ENCODE measurements at regions not wholly inside any gene's neighbourhood (a gene's known extent, or its start where the extent isn't known, plus 50 kb on each side); places are given as distances from the start of the nearest gene placed in this dataset.

GRCh38 chr3:124281453-124282316 is 289.8 kb upstream of the ROPN1 start:
- peak; percentile 24 to 60 for DNase-seq

DNA sequence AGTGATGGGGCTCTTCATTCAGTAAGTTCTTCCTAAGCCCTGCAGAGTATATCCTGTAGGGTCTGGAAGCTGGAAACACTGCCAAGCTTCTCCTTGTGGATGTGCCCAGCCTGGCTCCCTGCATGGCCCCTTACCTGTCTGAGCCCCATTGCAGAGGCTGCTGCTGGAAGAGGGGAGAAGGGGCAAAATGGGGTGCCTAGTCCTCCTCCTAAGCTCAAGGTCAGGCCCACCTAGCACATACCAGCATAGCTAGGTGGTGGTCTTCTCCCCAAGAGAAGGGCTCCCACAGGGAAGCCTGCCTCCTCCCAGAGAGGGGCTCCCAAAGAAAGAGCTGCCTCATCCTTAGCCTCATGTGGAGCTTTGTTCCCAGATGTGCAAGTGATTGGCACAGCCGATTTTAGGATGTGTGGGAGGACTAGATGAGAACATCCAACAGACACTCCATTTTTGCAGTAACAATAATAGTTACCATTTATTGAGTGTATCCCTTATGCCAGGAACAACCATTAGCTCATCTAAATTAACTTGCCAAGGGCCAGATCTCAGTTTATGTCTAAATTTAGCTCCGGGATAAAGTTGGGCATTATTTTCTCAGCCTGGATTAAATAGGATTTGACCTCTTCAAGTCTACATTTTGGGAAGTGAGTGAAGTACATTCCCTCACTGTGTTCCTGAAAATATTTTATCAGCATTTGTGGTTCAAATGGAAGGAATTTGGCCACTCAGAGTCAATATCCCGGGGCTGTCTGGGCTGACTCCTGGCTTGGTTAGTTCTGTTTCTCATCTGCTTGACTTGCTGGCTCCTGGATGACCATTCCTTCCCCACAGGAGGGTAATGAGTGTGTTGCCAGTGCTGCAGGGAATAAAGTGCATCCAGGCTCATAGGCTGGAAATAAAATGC is 291.1 kb upstream of the ROPN1 start:
- DNase-seq: no peak

DNA sequence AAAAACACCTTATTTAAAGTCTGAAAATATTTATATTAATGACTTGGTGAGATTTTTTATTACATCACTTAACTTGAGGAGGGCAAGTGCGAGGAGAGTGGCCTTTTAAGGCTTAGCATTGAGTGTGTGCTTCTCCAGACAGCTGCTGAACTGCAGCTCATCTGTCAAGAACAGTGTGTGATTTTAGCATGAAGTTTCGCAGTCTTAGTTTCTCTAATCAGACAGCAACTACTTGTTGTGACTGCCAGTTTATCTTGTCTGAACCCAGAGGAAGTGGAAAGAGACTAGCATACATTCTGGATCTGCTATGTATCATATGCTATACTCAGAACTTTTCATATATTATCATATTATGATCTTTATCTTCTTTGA is 291.7 kb upstream of the ROPN1 start:
- DNase-seq: no peak

DNA sequence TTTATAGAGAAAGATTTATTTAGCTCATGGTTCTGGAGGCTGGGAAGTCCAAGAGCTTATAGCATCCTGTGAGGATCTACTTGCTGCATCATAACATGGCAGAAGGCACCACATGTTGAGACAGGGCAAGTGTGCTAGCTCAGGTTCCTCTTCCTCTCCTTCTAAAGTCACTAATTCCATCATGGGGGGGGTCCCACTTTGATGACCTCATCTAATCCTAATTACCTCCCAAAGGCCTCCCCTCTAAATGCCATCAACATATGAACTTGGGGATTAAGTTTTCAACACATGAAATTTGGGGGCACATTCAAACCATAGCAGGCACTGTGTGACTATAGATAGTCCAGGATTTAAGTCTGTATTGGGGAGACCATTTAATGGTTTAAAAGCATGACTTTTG is 297.1 kb upstream of the ROPN1 start:
- no peak for DNase-seq

GRCh38 chr3:124291008-124291407 is 299.1 kb upstream of the ROPN1 start:
- no peak for DNase-seq

- no peak for DNase-seq
Measured at GRCh38 chr3:124292329-124292728, 300.4 kb upstream of the ROPN1 start.

- DNase-seq: no peak
Measured at GRCh38 chr3:124293584-124293983, 301.7 kb upstream of the ROPN1 start.

- DNase-seq: no peak
Measured at GRCh38 chr3:124295362-124295761, 303.4 kb upstream of the ROPN1 start.

GRCh38 chr3:124296406-124296805 is 304.5 kb upstream of the ROPN1 start:
- DNase-seq: no peak

- no peak for DNase-seq
Measured at GRCh38 chr3:124297062-124297980, 305.4 kb upstream of the ROPN1 start.

- no peak for DNase-seq
Measured at GRCh38 chr3:124298301-124298700, 306.4 kb upstream of the ROPN1 start.

- DNase-seq: no peak
Measured at GRCh38 chr3:124298951-124299350, 307.0 kb upstream of the ROPN1 start.

DNA sequence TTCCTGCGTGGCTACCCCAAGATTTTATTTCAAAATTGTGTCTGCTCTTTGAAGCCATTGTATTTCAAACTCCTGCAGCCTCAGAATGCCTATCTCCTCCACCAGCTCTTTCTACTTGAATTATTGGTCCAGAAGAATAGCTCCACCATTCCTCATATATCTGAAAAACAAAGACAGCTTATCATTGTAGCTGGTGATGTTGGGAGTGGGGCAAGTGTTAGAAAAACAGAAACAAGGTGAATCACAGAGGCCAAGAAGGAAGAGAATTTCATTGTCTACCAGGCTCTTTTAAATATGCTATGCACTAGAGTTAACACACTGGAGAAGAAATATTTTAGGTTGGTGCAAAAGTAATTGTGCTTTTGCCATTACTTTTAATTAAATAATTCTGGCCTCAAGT is 307.9 kb upstream of the ROPN1 start:
- DNase-seq: no peak

DNA sequence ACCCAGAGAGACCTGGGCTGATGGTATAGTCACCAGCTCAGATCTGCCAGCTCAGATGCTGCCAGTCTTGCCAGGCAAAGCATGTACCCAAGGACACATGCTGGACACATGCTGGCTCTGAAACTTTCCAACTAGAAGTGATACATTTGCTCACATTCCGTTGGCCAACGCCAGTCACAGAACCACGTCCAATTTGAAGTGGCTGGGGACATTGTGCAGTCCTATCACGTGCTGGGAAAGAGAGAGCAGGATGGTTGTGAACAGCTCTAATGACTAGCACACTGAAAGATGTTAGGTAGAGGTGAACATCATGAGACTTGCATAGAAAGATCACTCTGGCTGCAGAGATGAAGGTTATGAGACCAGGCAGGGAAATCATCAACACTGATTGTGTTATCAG is 308.5 kb upstream of the ROPN1 start:
- no peak for DNase-seq

- no peak for DNase-seq
Measured at GRCh38 chr3:124303305-124303910, 311.5 kb upstream of the ROPN1 start.

DNA sequence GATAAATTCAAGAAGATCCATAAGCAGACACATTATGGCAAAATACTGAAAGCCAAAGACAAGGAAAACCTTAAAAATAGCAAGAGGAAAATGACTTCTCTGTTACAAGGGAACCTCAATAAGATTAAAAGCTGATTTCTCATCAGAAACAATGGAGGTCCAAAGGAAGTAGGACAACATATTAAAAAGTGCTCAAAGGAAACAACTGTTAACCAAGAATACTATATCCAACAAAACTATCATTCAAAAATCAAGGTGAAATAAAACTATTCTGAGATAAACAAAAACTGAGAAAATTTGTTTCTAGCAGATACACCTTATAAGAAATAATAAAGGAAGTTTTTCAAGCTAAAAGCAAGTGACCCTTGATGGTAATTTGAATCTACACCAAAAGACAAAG is 314.7 kb upstream of the ROPN1 start:
- no peak for DNase-seq

GRCh38 chr3:124313621-124314020 is 321.7 kb upstream of the ROPN1 start:
- DNase-seq: no peak

GRCh38 chr3:124315215-124316033 is 323.5 kb upstream of the ROPN1 start:
- no peak for DNase-seq

DNA sequence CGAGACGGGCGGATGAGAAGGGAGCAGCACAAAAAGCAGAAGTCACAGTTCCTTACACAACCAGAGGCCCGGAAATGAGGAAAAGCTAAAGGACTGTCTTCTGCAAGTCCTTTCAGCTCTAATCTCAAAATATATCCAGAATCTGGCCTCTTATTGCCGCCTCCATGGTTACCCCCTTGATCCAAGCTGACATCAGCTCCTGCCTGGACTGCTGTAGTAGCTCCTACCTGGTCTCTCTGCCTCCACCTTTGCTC is 324.0 kb upstream of the ROPN1 start:
- peak; percentile 42 to 53 for DNase-seq

DNA sequence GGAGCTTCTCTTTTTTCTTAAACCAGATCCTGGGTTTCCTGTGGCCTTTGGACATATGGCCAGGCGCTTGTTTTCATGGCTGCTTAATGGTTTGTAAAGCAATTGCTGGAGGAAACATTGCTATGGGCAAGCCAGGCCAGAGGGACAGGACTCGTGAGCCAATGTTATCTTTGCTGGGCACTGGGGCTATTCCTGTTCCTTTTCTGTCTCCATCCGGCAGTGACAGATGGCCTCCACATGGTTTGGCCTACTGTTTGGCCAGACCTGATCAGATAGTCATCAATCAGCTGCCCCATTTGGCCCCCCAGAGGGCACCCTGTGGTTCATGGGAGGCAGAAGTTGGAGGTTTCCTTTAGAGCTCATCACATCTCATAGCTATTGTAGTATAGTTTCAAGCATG is 326.1 kb upstream of the ROPN1 start:
- no peak for DNase-seq

- DNase-seq: no peak
Measured at GRCh38 chr3:124318656-124319055, 326.7 kb upstream of the ROPN1 start.

GRCh38 chr3:124320976-124321375 is 329.1 kb upstream of the ROPN1 start:
- DNase-seq: no peak

All from inflammatory macrophage (primary cell).